Activated naive CD4-positive, alpha-beta T cell treated with anti-CD3 and anti-CD28 coated beads, Interleukin-2, amount 50 U/mL, for 72 hours (primary cell): ENCODE measurements at regions not wholly inside any gene's neighbourhood (a gene's known extent, or its start where the extent isn't known, plus 50 kb on each side); places are given as distances from the start of the nearest gene placed in this dataset.
A peak's percentile ranks its signal among the peaks of the same experiment; 100 is the strongest.
"Not testable (repeated sequence)": the region's sequence is repeated elsewhere in the genome, so short reads cannot be mapped to it uniquely, and the experiment has no call there.

Source experiments
- ATAC-seq, 2 donors: fragments of 150-1000 bp; cut with Tn5 transposase; 2 replicates each; pipeline ENCODE4 v1.10.0; 2021; ENCODE audit warnings: mild to moderate bottlenecking in 2 of 2, moderate library complexity in 2 of 2
- DNase-seq, 2 donors: peaks; one replicate each; pipeline ENCODE4 v3.0.0; 2021 to 2022; ENCODE audit warnings: low spot score in 2 of 2
- H3K27ac Mint-ChIP-seq, 2 donors: one replicate each; pipeline ENCODE4 v1.8.0; 2022; ENCODE audit warnings: mild to moderate bottlenecking in 2 of 2, mixed read lengths in 2 of 2
- H3K36me3 Mint-ChIP-seq, 2 donors: one replicate each; pipeline ENCODE4 v1.8.0; 2022; ENCODE audit warnings: mixed read lengths in 2 of 2
- H3K9me3 Mint-ChIP-seq, 2 donors: one replicate each; pipeline ENCODE4 v1.8.0; 2022; ENCODE audit warnings: mixed read lengths in 2 of 2

DNA sequence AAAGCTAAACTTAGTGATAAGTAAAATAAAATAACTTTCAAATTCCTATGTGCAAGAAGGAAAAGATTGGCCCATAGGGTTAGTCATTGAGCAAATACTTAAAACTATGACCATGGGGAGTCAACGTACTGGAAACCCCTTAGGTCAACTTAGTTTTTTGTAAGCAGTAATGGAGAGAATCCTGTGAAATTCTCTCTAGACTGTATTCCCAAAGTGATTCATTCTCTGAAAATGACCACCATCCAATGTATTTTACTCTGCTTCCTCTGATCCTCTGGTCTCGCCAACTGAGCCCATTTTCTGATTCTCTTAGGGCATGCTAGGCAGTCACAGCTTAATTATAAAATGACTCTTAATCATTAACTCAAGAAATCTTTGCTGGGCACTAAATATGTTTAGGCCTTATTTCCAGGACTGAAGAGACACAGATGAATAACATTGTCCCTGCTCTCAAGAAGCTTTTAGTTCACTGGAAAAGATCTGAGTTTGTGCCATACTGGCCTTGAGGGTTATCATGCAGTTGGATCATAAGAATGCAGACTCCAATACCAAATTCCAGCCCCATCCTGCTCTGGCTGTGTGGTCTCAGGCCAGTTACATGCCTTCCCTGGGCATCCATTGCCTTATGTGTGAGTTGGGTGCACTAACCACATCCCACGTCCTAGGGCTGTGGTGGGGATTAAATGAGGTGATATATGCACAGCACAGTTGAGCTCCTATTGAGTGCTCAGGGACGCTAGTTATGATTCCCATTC is 732.4 kb downstream of the AACS start:
- ATAC-seq (no peak), DNase-seq (no peak)
- Mint-ChIP-seq H3K27ac (no peak overlapping the region), H3K9me3 (peaks cover 4 to 5% of the 10 kb centered on the region in 2 donors), H3K36me3 (peaks cover 0 to 2% of the 10 kb centered on the region in 2 donors)

DNA sequence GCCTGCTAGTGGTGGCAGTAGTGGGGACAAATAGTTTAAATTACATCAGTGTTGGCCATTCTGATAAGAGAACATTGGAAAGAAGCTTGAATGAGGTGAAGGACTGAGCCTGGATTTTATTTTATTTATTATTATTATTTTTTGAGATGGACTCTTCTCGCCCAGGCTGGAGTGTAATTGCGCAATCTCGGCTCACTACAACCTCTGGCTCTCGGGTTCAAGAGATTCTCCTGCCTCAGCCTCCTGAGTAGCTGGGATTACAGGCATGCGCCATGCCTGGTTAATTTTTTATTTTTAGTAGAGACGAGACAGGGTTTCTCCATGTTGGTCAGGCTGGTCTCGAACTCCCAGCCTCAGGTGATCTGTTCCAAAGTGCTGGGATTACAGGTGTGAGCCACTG is 739.4 kb downstream of the AACS start:
- Mint-ChIP-seq H3K9me3 (peaks cover 0 to 9% of the 10 kb centered on the region in 2 donors), H3K36me3 (peaks cover 0 to 5% of the 10 kb centered on the region in 2 donors), H3K27ac (no peak overlapping the region)
- DNase-seq (no peak), ATAC-seq (no peak)

DNA sequence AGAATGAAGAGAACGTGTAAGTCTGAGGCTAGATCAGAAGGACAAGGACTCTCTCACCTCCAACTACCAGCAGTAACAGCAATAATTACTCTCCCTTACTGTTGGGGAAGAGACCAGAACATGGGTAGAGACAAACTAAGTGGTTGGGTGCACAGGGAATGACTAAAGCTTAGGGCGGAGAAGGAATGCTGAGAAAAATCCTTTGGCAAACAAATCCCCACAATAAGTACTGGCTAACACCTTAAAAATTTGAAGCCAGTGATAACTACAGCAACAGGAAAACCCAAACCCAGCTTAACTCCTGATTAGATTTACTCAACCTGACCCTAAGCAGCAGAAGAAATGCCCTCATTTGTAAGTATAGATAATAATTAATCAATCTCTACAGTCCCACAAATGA is 759.0 kb downstream of the AACS start:
- no peaks in the 10 kb centered on the region for H3K36me3 Mint-ChIP-seq
- DNase-seq (no peak), ATAC-seq (no peak)
- H3K9me3 Mint-ChIP-seq = peaks cover 19 to 20% of the 10 kb centered on the region in 2 donors
- H3K27ac Mint-ChIP-seq = no peak overlapping the region

DNA sequence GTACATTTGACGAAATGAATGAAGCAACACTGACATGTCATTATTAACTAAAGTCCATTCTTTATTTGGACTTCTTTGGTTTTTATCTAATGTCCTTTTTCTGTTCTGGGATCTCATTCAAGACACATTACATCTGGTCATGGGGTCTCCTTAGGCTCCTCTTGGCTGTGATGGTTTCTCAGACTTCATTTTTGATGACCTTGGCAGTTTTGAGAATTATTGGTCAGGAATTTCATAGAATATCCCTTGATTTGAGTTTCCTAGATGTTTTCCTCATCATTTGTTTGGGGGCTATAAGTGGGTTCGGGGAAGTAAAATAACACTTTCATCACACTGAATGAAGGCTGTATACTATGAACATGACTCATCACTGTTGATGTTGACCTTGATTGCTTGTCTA is 770.6 kb downstream of the AACS start:
- DNase-seq (no peak), ATAC-seq (no peak)
- peaks cover 4 to 8% of the 10 kb centered on the region in 2 donors for H3K9me3 Mint-ChIP-seq
- H3K27ac Mint-ChIP-seq = no peak overlapping the region
- no peaks in the 10 kb centered on the region for H3K36me3 Mint-ChIP-seq

DNA sequence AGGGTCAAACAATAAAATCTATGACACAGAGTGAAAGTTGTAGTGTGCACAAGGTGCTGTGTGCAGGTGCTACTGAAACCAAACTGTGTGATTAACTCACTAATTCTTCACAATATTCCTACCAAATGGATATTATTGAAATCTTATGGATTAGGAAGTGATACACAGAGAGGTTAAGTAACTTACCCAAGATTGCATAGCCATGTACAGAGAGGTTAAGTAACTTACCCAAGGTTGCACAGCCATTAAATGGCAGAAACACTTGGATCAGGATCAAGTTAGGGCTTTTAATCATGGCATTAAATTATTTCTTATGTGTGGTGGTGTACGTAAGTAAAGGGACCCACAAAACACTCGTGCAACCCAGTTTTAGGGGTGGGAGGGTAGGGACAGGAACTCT is 771.4 kb downstream of the AACS start:
- DNase-seq = no peak
- peaks cover 7 to 13% of the 10 kb centered on the region in 2 donors for H3K9me3 Mint-ChIP-seq
- ATAC-seq = no peak
- no peak overlapping the region for H3K27ac Mint-ChIP-seq
- no peaks in the 10 kb centered on the region for H3K36me3 Mint-ChIP-seq

DNA sequence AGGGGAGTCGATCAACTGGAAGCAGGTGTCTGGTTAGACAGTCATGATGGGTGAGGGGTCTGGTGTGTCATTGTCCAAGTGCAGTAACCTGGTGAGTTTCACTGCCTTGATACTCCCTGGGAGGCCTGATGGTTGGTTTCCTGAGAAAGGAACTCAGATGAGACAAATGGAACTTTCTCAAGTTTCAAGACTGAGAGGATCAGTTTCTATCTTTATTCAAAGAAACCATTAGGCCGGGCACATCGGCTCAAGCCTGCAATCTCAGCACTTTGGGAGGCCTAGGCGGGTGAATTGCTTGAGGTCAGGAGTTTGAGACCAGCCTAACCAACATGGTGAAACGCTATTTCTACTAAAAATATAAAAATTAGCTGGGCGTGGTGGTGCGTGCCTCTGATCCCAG is 776.1 kb downstream of the AACS start:
- DNase-seq (no peak), ATAC-seq (no peak)
- no peak overlapping the region for H3K27ac Mint-ChIP-seq
- H3K36me3 Mint-ChIP-seq = no peaks in the 10 kb centered on the region
- peaks cover 7 to 13% of the 10 kb centered on the region in 2 donors for H3K9me3 Mint-ChIP-seq

DNA sequence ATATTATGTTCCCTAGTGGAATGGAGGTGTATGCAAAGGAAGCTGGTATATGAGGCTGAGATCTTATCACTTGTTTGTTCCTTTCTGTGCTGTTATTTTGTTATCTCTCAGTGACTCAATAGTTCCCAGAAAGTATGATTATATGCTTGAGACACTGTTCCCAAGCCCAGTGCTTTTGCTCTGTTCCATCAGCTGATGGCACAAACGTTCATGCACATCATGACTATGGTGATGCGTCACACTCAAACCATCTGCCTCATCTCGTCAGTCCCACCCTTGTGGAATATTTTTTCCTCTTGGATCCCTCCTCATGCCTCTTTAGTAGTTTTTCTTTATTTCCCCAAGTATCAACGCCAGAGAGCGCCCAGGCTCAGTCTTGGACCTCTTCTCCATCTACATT is 786.9 kb downstream of the AACS start:
- no peaks in the 10 kb centered on the region for H3K36me3 Mint-ChIP-seq
- peaks cover 0 to 7% of the 10 kb centered on the region in 2 donors for H3K9me3 Mint-ChIP-seq
- no peak overlapping the region for H3K27ac Mint-ChIP-seq
- DNase-seq = no peak
- ATAC-seq = no peak

DNA sequence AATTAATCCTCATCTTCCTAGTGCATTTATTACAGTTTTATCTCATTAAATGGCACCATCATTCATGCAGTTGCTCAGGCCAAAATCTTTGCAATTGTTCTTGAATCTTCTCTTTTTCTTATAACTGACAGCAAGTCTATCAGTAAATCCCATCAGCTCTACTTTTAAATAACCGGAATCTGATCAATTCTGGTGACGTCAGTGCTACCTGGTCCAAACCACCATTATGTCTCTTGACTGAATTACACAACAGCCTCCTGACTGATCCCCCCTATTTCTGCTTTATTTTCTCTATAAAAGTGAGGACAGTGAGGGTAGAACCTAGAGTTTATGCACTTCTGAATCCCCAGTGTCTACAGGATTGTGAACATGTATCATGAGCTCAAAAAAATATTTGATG is 787.4 kb downstream of the AACS start:
- ATAC-seq (no peak), DNase-seq (no peak)
- Mint-ChIP-seq H3K36me3 (no peaks in the 10 kb centered on the region), H3K9me3 (peaks cover 0 to 7% of the 10 kb centered on the region in 2 donors), H3K27ac (no peak overlapping the region)

DNA sequence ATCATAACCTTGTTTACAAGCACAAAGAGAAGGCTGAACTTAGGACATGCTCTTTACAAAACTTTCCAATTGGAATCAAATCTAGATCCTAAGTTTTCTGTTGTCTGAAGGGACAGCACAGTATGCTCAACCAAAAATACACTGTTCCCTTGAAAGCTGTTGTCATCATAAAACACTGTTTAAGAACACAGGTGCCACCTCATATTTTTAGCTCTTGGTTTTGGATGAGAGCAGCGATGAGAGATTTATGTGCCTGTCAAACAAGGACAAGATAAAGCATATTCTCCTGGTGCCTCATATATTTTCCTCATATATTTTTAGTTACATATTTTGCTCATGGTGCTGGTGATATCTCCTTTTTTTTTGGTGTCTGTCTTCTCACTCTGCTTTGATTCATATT is 788.4 kb downstream of the AACS start:
- DNase-seq (no peak), ATAC-seq (no peak)
- Mint-ChIP-seq H3K36me3 (no peaks in the 10 kb centered on the region), H3K9me3 (peaks cover 0 to 7% of the 10 kb centered on the region in 2 donors), H3K27ac (no peak overlapping the region)

DNA sequence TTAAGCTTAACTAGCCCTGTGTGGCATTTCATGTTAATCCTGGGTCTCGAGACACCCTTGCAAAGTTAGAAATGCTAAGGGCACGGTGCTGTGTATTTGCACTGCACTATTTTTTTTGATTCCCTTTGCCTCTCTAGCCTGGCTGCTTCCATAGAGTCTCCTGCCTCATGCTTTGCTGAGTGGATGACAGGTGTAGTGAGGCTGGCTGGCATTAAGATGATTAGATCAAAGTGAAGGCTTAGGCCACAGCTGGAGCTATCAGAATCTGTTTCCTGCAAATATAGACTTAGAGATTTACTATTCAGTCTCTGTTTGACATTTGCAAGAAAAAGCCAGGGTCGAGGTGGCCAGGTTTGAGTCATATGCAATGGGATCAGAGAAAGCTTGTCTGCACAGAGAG is 791.1 kb downstream of the AACS start:
- Mint-ChIP-seq H3K36me3 (peaks cover 7 to 14% of the 10 kb centered on the region in 2 donors), H3K9me3 (peaks cover 0 to 15% of the 10 kb centered on the region in 2 donors), H3K27ac (no peak overlapping the region)
- DNase-seq (no peak), ATAC-seq (no peak)

DNA sequence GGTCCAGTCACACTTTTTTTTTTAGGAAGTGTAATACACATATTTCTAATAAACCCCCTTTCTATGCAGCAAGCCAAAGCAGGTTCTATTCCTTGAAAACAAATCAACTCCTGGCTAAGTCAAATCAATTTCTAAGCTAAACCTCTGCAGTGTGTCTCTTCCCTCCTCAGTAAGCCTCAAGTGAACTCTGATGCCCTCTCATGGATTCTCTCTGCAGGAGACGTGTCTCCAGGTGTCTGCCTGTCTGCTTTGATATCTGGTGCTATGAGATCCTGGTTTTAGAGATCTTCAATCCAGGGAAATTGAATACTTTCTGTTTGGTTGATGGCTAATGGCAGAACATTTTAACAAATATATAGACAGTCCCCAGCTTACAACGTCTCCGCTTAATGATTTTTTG is 791.7 kb downstream of the AACS start:
- ATAC-seq = no peak
- H3K36me3 Mint-ChIP-seq = peaks cover 7 to 14% of the 10 kb centered on the region in 2 donors

DNA sequence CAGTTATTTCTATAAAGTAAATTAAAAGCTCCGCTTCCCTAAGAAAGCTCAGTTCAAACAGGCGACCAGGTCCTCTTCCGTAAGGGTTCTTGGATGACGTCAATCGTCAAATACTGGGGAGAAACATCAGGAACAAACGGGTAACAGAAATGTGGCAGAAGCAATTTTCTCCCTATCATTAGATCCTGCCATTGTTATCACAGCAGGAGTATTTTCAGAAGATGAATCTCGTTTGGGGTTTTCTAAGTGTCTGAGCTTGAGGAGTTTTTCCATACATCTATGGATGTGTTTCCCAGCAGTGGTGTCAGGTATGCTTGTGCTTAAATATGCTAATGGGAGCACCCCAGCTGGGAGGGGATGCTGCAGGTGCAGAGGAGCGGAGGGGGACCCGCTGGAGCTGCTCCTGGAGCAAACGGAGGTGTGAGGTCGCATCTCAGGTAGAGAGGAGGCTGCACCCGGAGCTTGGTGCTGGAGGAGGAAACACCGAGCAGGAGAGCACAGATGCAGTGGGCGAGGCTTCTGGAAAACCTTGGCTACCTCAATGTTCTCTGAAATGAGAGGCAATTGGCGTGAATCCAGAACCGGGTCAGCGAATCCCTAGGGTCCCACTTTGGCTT is 795.5 kb downstream of the AACS start:
- no peak for DNase-seq
- peaks cover 5 to 8% of the 10 kb centered on the region in 2 donors for H3K9me3 Mint-ChIP-seq
- H3K27ac Mint-ChIP-seq = no peak overlapping the region
- peaks cover 14 to 17% of the 10 kb centered on the region in 2 donors for H3K36me3 Mint-ChIP-seq
- no peak for ATAC-seq

More for the DNA sequence above, 791.7 kb downstream of the AACS start:
- H3K27ac Mint-ChIP-seq = no peak overlapping the region
- H3K9me3 Mint-ChIP-seq = peaks cover 0 to 15% of the 10 kb centered on the region in 2 donors
- no peak for DNase-seq

DNA sequence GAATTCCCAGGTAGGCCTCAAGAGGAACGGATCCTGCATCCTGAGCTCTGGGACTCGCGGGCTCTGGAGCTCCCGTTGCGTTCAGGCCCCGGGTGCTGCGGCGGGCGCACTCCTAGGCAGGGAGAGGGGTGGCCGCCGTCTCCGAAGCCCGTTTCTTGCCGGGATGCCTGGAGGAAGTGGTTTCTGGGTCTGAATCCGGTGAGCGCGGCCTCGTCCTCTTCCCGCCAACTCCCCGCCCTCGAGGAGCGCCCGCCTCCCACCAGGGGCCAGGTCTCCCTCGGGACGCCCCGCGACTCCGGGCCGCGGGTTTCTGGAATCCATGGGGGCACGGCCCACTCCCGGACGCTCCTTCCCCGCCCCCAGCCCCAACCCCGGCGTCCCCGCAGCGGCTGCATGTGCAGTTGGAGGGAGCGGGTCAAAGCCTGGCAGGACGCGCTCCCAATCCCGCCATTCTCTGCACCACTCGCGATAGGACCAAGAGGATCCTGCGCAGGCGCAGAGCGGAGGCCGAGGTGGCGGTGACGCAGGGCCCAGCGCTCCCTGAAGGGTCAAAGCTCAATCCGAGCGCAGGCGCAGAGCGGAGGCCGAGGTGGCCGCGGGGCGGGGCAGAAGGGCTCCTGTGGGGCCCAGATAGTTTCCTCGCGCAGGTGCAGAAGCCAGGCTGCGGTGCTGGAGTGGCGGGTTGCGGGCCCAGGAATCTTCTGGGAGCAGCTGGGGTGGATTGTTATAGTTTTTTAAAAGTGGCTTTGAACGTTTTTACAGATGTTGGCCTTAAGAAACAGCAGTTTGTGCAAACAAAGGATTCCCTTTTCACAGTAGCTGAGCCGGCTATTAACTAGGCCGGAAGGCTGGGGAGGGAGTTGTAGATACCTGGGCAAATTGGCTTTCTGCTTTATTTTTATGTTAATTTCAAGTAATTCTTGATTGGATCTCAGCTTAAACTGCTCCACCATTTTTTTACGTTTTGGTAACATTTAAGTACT is 796.4 kb downstream of the AACS start:
- Mint-ChIP-seq H3K27ac (no peak overlapping the region), H3K9me3 (peaks cover 5 to 8% of the 10 kb centered on the region in 2 donors), H3K36me3 (peaks cover 14 to 17% of the 10 kb centered on the region in 2 donors)
- ATAC-seq (peak in 1 of 2 donors; percentile 22), DNase-seq (peak in 1 of 2 donors; percentile 2)

DNA sequence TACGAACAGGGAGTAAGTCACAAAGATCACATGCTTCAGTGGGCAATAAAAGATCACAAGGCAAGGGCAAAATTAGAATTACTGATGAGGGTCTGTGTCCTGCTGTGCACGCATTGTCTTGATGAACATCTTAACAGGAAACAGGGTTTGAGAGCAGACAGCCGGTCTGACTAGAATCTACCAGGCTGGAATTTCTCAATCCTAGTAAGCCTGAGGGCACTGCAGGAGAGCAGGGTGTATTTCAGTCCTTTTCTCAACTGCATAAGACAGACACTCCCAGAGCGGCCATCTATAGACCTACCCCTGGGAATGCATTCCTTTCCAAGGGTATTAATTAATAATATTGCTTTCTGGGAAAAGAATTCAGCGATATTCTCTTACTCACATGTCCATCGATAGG is 800.0 kb downstream of the AACS start:
- not testable (repeated sequence) for DNase-seq, H3K27ac Mint-ChIP-seq, ATAC-seq
- H3K9me3 Mint-ChIP-seq = peaks cover 5 to 11% of the 10 kb centered on the region in 2 donors
- H3K36me3 Mint-ChIP-seq = peaks cover 8 to 17% of the 10 kb centered on the region in 2 donors

DNA sequence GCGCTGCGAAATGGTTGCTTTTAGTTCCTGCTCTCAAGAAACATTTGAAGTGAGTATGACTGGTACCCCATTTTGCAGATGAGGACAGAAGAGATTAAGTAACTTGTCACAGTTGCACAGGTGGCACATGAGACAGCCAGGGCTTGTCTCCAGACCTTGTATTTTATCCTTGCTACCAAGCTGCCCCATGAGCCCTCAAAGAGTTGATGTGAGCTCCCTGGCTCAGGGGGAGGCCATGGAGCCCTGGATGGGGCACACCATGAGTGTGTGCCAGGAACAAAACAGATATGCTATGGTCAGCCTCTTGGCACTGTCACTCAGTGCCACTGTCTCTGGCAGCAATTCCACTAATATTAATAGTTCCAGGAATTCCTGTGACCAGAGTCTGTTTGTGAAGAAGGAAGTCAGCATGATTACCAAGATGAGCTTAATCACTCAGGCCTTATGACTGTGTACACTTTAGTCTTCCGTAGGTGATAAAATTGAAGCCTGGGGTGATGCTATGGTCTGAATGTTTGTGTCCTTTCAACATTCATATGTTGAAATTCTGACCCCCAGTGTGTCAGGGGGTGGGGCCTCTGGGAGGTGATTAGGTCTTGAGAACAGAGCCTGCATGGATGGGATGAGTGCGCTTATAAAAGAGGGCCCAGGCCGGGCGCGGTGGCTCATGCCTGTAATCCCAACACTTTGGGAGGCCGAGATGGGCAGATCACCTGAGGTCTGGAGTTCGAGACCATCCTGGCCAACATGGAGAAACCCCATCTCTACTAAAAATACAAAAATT is 806.8 kb downstream of the AACS start:
- no peak for ATAC-seq
- Mint-ChIP-seq H3K27ac (peak overlapping the region in 1 of 2 donors; percentile 44), H3K36me3 (no peaks in the 10 kb centered on the region), H3K9me3 (peaks cover 4 to 11% of the 10 kb centered on the region in 2 donors)
- DNase-seq = no peak

DNA sequence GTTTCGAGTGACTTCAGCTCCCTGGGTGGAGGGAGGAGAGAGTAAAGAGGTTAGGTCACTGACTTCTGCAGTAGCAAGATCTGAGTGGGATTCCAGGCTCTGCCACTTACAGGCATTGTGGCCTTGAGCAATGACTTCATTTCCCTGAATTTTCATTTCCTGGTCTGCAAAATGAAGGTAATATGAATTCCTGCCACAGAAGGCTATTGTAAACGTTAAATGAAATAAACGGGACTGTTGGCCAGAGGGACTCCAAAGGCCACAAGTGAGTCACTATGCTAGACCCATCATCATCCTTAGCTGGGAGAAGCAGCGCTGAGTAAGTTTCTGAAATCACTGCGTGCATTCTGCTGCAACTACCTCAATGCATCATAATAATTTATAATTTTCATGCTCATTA is 807.8 kb downstream of the AACS start:
- DNase-seq (no peak), ATAC-seq (no peak)
- no peak overlapping the region for H3K27ac Mint-ChIP-seq
- no peaks in the 10 kb centered on the region for H3K36me3 Mint-ChIP-seq
- H3K9me3 Mint-ChIP-seq = peaks cover 4 to 11% of the 10 kb centered on the region in 2 donors
